Right lobe of liver (tissue), 4 donors: ENCODE measurements at regions not wholly inside any gene's neighbourhood (a gene's known extent, or its start where the extent isn't known, plus 50 kb on each side); places are given as distances from the start of the nearest gene placed in this dataset.

Experiments
- CTCF ChIP-seq, 4 donors: fragments of 200-600 bp in 3 of 4; fragments of 450-650 bp in 1 of 4; IDR thresholded peaks; one replicate each; pipeline versions ENCODE4 v1.5.1 to v1.8.0; 2016 to 2022; ENCODE audit warnings: antibody characterized with exemption in 4 of 4, mild to moderate bottlenecking in 2 of 4
- POLR2A ChIP-seq: fragments of 450-650 bp; IDR thresholded peaks from one replicate; pipeline ENCODE4 v1.6.1; 2017; ENCODE audit warnings: antibody characterized with exemption, mild to moderate bottlenecking
- donor health status: DM: no; HTN: no; CAD: no.
- donor health status: DM: no; HTN: no; CAD: no.
- donor health status: DM: no; HTN: yes; CAD: no.

GRCh38 chr2:65554765-65555591, 122.6 kb upstream of the SPRED2 start:
- TF ChIP-seq CTCF (IDR thresholded peaks at IDR 0.05), result no peak
- no peak for TF ChIP-seq POLR2A
